ENCODE measurements at regions not wholly inside any gene's neighbourhood (a gene's known extent, or its start where the extent isn't known, plus 50 kb on each side); places are given as distances from the start of the nearest gene placed in this dataset.
A peak's percentile ranks its signal among the peaks of the same experiment; 100 is the strongest.

- Histone ChIP-seq H3K4me3 (IDR thresholded peaks at IDR 0.05; ENCODE audit: insufficient read depth, low read depth, low read length) (no peak overlapping the region), H3K36me3 (ENCODE audit: insufficient read depth) (no peaks in the 10 kb centered on the region), H3K4me1 (ENCODE audit: low read depth, poor library complexity, severe bottlenecking) (no peaks in the 10 kb centered on the region), H3K27me3 (ENCODE audit: insufficient read depth, low read depth) (no peaks in the 10 kb centered on the region), H3K4me2 (no peak overlapping the region), H3K27ac (no peak overlapping the region), H2AFZ (ENCODE audit: low read depth) (no peak overlapping the region), H3K9ac (no peak overlapping the region), H3K79me2 (ENCODE audit: insufficient read depth, low read depth) (no peaks in the 10 kb centered on the region), H4K20me1 (ENCODE audit: insufficient read depth) (no peaks in the 10 kb centered on the region)
- 0 out of 2 replicates have a peak, but pooled peaks have one; percentile 11 for TF ChIP-seq CTCF (conservative IDR thresholded peaks at IDR 0.05; ENCODE audit: low read depth, low read length)
Measured at GRCh38 chr3:74883690-74884089, 269.2 kb upstream of the CNTN3 start.

GRCh38 chr3:74883222-74883621 lies 268.8 kb upstream of the CNTN3 start:
- no peak overlapping the region for H3K9ac ChIP-seq
- H3K36me3 ChIP-seq (ENCODE audit: insufficient read depth): no peaks in the 10 kb centered on the region
- H3K4me2 ChIP-seq: no peak overlapping the region
- H4K20me1 ChIP-seq (ENCODE audit: insufficient read depth): no peaks in the 10 kb centered on the region
- H3K27ac ChIP-seq: no peak overlapping the region
- H3K4me1 ChIP-seq (ENCODE audit: low read depth, poor library complexity, severe bottlenecking): no peaks in the 10 kb centered on the region
- no peaks in the 10 kb centered on the region for H3K27me3 ChIP-seq (ENCODE audit: insufficient read depth, low read depth)
- no peak for TF ChIP-seq CTCF (conservative IDR thresholded peaks at IDR 0.05; ENCODE audit: low read depth, low read length)
- H3K4me3 ChIP-seq (IDR thresholded peaks at IDR 0.05; ENCODE audit: insufficient read depth, low read depth, low read length): no peak overlapping the region
- H3K79me2 ChIP-seq (ENCODE audit: insufficient read depth, low read depth): no peaks in the 10 kb centered on the region
- H2AFZ ChIP-seq (ENCODE audit: low read depth): no peak overlapping the region

GRCh38 chr3:74880237-74880636 lies 265.8 kb upstream of the CNTN3 start:
- H3K9ac ChIP-seq: no peak overlapping the region
- no peak overlapping the region for H2AFZ ChIP-seq (ENCODE audit: low read depth)
- H3K36me3 ChIP-seq (ENCODE audit: insufficient read depth): no peaks in the 10 kb centered on the region
- no peaks in the 10 kb centered on the region for H3K27me3 ChIP-seq (ENCODE audit: insufficient read depth, low read depth)
- TF ChIP-seq CTCF (conservative IDR thresholded peaks at IDR 0.05; ENCODE audit: low read depth, low read length): no peak
- H3K27ac ChIP-seq: no peak overlapping the region
- H3K4me3 ChIP-seq (IDR thresholded peaks at IDR 0.05; ENCODE audit: insufficient read depth, low read depth, low read length): no peak overlapping the region
- no peak overlapping the region for H3K4me2 ChIP-seq
- H3K4me1 ChIP-seq (ENCODE audit: low read depth, poor library complexity, severe bottlenecking): no peaks in the 10 kb centered on the region
- H4K20me1 ChIP-seq (ENCODE audit: insufficient read depth): no peaks in the 10 kb centered on the region
- H3K79me2 ChIP-seq (ENCODE audit: insufficient read depth, low read depth): no peaks in the 10 kb centered on the region

- Histone ChIP-seq H3K4me3 (IDR thresholded peaks at IDR 0.05; ENCODE audit: insufficient read depth, low read depth, low read length) (no peak overlapping the region), H3K79me2 (ENCODE audit: insufficient read depth, low read depth) (no peaks in the 10 kb centered on the region), H3K27ac (no peak overlapping the region), H3K36me3 (ENCODE audit: insufficient read depth) (no peaks in the 10 kb centered on the region), H4K20me1 (ENCODE audit: insufficient read depth) (no peaks in the 10 kb centered on the region), H3K4me1 (ENCODE audit: low read depth, poor library complexity, severe bottlenecking) (no peaks in the 10 kb centered on the region), H3K9ac (no peak overlapping the region), H3K27me3 (ENCODE audit: insufficient read depth, low read depth) (no peaks in the 10 kb centered on the region), H3K4me2 (no peak overlapping the region), H2AFZ (ENCODE audit: low read depth) (no peak overlapping the region)
- no peak for TF ChIP-seq CTCF (conservative IDR thresholded peaks at IDR 0.05; ENCODE audit: low read depth, low read length)
Measured at GRCh38 chr3:74866357-74867030, 252.0 kb upstream of the CNTN3 start.
